ENCODE measurements at regions not wholly inside any gene's neighbourhood (a gene's known extent, or its start where the extent isn't known, plus 50 kb on each side); places are given as distances from the start of the nearest gene placed in this dataset.

DNA sequence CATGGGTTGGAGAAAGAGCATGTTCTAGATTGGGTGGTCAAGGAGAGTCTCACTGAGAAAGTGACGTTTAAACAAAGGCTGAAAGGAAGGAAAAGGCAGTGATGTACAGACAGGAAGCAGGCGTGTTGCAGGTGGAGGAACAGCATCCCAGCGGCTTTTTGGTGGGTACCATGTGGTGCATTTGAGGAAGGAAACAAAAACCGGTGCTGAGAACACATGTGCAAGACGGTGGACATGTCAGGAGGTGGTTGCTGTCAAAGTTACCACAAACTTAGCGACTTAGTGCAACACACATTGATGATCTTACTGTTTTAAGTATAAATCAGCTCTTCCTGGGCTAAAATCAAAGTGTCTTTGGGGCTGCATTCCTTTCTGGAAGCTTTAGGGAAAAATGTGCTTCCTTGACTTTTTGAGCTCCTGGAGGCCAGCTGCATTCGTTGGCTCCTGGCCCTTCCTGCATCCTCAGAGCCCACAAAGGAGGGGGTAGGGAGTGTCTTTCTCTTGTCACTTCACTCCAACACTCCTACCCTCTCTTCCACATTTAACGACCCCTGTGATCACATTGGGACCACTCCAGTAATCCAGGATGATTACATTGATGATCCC, 380.6 kb downstream of the FBXO15 start:
- TF ChIP-seq, protein P1, sequence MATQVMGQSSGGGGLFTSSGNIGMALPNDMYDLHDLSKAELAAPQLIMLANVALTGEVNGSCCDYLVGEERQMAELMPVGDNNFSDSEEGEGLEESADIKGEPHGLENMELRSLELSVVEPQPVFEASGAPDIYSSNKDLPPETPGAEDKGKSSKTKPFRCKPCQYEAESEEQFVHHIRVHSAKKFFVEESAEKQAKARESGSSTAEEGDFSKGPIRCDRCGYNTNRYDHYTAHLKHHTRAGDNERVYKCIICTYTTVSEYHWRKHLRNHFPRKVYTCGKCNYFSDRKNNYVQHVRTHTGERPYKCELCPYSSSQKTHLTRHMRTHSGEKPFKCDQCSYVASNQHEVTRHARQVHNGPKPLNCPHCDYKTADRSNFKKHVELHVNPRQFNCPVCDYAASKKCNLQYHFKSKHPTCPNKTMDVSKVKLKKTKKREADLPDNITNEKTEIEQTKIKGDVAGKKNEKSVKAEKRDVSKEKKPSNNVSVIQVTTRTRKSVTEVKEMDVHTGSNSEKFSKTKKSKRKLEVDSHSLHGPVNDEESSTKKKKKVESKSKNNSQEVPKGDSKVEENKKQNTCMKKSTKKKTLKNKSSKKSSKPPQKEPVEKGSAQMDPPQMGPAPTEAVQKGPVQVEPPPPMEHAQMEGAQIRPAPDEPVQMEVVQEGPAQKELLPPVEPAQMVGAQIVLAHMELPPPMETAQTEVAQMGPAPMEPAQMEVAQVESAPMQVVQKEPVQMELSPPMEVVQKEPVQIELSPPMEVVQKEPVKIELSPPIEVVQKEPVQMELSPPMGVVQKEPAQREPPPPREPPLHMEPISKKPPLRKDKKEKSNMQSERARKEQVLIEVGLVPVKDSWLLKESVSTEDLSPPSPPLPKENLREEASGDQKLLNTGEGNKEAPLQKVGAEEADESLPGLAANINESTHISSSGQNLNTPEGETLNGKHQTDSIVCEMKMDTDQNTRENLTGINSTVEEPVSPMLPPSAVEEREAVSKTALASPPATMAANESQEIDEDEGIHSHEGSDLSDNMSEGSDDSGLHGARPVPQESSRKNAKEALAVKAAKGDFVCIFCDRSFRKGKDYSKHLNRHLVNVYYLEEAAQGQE (IDR thresholded peaks at IDR 0.05; ENCODE audit: low read depth): no peak
- no peak for TF ChIP-seq EZH2 (IDR thresholded peaks at IDR 0.05)
- TF ChIP-seq, protein P2, sequence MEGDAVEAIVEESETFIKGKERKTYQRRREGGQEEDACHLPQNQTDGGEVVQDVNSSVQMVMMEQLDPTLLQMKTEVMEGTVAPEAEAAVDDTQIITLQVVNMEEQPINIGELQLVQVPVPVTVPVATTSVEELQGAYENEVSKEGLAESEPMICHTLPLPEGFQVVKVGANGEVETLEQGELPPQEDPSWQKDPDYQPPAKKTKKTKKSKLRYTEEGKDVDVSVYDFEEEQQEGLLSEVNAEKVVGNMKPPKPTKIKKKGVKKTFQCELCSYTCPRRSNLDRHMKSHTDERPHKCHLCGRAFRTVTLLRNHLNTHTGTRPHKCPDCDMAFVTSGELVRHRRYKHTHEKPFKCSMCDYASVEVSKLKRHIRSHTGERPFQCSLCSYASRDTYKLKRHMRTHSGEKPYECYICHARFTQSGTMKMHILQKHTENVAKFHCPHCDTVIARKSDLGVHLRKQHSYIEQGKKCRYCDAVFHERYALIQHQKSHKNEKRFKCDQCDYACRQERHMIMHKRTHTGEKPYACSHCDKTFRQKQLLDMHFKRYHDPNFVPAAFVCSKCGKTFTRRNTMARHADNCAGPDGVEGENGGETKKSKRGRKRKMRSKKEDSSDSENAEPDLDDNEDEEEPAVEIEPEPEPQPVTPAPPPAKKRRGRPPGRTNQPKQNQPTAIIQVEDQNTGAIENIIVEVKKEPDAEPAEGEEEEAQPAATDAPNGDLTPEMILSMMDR (IDR thresholded peaks at IDR 0.05 in 2 of 3, conservative IDR thresholded peaks at IDR 0.05 in 1 of 3; ENCODE audit: borderline replicate concordance in 1 of 3, insufficient read depth in 1 of 3, low read depth in 2 of 3, low read length in 2 of 3): no peak
- TF ChIP-seq SP1 (IDR thresholded peaks at IDR 0.05; ENCODE audit: low read depth): no peak
- TF ChIP-seq, protein P3, sequence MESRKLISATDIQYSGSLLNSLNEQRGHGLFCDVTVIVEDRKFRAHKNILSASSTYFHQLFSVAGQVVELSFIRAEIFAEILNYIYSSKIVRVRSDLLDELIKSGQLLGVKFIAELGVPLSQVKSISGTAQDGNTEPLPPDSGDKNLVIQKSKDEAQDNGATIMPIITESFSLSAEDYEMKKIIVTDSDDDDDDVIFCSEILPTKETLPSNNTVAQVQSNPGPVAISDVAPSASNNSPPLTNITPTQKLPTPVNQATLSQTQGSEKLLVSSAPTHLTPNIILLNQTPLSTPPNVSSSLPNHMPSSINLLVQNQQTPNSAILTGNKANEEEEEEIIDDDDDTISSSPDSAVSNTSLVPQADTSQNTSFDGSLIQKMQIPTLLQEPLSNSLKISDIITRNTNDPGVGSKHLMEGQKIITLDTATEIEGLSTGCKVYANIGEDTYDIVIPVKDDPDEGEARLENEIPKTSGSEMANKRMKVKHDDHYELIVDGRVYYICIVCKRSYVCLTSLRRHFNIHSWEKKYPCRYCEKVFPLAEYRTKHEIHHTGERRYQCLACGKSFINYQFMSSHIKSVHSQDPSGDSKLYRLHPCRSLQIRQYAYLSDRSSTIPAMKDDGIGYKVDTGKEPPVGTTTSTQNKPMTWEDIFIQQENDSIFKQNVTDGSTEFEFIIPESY (IDR thresholded peaks at IDR 0.05; ENCODE audit: extremely low read depth, insufficient replicate concordance, low read length): no peak
- TF ChIP-seq RAD21 (IDR thresholded peaks at IDR 0.05; ENCODE audit: low read depth): no peak
- TF ChIP-seq POLR2A (IDR thresholded peaks at IDR 0.05; ENCODE audit: borderline replicate concordance, extremely low read depth, insufficient read depth, insufficient read length): no peak
- TF ChIP-seq, protein P4, sequence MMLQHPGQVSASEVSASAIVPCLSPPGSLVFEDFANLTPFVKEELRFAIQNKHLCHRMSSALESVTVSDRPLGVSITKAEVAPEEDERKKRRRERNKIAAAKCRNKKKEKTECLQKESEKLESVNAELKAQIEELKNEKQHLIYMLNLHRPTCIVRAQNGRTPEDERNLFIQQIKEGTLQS (IDR thresholded peaks at IDR 0.05): no peak
- TF ChIP-seq POLR2AphosphoS5 (IDR thresholded peaks at IDR 0.05; ENCODE audit: low read depth, low read length): no peak
- TF ChIP-seq EGR1 (IDR thresholded peaks at IDR 0.05; ENCODE audit: low read depth): no peak
- no peak for TF ChIP-seq CEBPB (IDR thresholded peaks at IDR 0.05; ENCODE audit: low read depth)
- TF ChIP-seq, protein P5, sequence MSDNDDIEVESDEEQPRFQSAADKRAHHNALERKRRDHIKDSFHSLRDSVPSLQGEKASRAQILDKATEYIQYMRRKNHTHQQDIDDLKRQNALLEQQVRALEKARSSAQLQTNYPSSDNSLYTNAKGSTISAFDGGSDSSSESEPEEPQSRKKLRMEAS (IDR thresholded peaks at IDR 0.05): no peak
